Activated T-cell treated with anti-CD3 and anti-CD28 coated beads, Interleukin-2, amount 50 U/mL, for 1 hour (primary cell): ENCODE measurements at regions not wholly inside any gene's neighbourhood (a gene's known extent, or its start where the extent isn't known, plus 50 kb on each side); places are given as distances from the start of the nearest gene placed in this dataset.

Source experiments
- DNase-seq: peaks from one replicate; pipeline ENCODE4 v3.0.0-alpha.2; 2020

- no peak for DNase-seq
Observed at GRCh38 chr3:7915356-7915755, 586.3 kb upstream of the LMCD1 start.

DNA sequence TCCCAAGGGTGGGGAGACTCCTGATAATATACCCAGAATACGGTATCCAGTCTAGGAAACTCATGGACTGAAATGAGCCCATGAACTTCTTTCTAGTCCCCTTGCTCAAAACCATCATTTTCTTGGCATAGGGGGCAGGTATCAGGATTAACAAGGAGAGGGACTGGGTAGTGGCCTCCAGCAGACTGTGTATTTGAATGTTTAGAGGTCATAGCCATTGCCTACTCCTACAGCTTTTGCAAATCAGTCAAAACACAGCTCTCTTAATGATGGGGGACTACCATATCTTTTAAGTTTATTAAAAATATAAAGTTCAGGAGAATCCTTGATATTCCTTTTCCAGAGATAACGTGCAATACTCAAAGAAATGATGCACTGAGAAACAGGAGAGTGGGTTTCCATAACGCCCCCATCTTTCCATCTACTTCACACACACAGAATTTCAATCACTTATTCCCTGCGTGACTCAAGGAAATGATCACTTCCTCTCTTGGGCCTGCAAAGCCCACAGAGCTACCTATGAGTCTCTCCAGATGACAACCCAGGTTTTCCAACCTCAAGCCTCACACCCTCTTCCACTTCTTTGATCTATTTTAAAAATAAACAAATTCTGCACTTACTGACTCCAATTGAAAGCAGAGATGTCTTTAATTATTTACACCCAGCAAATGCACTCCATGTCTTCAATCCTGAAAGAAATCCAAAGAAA, 584.0 kb upstream of the LMCD1 start:
- DNase-seq, result no peak

DNA sequence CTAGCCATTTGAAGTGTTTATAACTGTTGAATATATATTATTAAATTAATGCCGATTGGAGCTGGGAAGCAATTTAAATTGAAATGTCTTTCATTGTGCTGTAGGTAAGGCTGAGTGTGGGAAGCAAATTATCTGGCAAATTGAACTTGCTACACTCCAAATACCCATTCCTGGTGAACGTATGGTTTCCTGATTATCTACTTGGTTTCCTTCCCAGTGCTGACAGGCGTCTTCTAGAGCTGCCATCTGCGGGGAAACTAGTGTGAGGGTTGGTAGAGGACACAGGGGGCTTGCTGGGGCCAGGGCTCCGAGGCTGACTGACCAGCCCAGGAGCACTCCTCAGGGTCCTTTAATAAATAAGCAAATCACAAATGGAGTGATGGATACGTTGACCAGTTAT, 581.4 kb upstream of the LMCD1 start:
- DNase-seq, result no peak

DNA sequence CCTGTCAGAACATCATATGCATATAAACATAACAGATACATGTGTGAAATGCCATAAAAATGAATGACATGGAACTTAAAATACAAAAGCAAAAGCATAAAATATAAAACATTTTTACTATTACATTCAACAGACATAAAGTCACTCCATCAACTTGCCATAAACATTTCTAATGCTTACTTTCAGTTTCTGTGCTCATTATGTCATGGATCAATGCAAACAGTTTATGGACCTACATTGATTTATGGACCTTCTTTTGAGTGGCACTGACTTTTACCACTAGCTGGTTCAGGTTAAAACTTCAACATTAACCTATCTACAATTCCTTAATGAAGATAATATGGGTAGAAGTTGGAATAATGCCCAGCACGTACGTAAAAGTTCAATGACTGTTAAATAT, 577.4 kb upstream of the LMCD1 start:
- no peak for DNase-seq

DNA sequence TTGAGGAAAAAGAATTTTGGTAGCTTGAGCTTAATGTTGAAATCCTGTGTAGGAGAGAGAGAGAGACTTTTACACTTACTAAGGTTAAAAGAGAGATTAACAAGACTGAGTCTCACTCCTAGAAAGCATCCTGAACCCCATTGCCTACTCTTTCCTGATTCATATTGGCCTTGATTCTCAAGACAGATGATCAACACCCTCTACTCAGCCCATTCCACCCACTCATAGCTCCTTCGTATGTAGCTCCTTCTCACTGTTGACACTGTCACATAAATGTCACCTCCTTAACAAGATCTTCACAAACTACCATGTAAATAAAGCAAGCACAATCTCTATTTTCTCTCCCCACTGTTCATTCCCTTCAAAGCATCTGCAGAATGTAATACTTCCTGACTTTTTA, 574.6 kb upstream of the LMCD1 start:
- no peak for DNase-seq

GRCh38 chr3:7927864-7928263, 573.8 kb upstream of the LMCD1 start:
- no peak for DNase-seq

- no peak for DNase-seq
Observed at GRCh38 chr3:7929319-7929889, 572.2 kb upstream of the LMCD1 start.

DNA sequence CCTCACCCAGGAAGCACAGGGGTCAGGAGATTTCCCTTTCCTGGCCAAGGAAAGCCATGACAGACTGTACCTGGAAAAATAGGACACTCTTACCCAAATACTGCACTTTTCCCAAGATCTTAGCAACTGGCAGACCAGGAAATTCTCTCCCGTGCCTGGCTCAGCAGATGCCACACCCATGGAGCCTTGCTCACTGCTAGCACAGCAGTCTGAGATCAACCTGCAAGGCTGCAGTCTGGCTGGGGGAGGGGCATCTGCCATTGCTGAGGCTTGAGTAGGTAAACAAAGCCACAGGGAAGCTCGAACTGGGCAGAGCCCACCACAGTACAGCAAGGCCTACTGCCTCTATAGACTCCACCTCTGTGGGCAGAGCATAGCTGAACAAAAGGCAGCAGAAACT, 567.3 kb upstream of the LMCD1 start:
- DNase-seq, result no peak

- DNase-seq, result no peak
Observed at GRCh38 chr3:7947930-7948329, 553.7 kb upstream of the LMCD1 start.

- DNase-seq, result no peak
Observed at GRCh38 chr3:7950890-7951289, 550.7 kb upstream of the LMCD1 start.

DNA sequence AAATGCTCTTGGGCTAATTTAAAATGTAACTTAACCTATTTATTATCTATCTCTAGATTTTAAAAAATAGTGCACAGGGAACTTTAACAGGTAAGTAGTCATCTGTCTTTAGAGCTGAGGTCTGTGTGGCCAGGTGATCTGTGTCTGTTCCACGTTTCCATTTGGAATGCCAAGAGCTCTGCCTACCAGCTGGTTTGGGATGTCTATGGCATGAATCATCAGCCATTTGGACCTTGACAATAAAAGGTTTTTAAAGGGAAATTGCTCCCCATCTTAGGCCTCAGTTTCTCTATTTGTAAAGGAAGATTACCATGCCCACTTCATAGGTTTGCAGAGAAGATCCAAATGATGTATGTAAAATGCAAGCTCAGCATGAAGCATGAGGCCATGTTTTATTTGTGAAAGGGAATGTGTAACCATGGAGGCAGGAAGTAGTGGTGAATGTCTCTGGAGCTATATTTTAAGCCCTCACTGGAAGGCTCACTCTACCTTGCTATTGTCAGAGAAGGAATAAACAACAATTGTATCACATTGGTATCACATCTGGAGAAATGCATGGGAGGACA, 548.1 kb upstream of the LMCD1 start:
- no peak for DNase-seq

DNA sequence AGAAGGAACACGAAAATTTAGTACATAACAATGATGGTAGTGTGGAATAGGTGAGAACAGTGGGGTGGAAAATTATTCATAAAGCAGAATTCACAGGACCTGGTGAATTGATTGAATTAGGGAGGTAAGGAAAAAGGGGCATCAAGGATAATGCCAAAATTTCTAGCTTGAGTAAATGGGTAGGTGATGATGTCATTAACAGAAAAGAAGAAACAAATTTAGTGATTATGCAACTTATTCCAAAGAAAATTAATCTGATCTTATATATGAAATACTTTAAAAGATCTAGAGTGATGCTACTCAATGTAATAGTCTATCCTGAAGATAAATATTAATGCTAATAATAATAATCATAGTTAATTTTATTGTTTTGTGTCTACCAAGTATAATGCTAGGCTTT, 544.6 kb upstream of the LMCD1 start:
- no peak for DNase-seq

- no peak for DNase-seq
Observed at GRCh38 chr3:7959094-7959493, 542.5 kb upstream of the LMCD1 start.

DNA sequence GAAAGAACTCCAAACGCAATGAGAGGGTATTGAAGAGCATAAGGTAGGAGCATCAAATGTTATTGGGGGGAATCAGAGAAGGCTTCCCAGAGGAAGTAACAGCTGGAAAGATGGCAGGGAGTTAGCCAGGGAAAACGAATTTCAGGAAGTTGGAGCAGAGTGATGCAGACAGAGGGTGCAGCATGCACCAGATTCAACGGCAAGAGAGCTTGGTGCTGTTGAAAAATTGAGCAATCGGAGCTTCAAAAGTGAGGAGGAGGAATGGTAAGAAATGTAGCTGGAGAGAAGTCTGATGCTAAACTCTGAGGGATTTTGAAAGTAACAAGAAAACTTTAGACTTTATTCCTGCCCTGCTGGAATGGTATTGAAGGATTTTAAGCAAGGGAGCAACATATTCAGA, 541.0 kb upstream of the LMCD1 start:
- no peak for DNase-seq

GRCh38 chr3:7962301-7962700, 539.3 kb upstream of the LMCD1 start:
- DNase-seq, result no peak

- no peak for DNase-seq
Observed at GRCh38 chr3:7964899-7965298, 536.7 kb upstream of the LMCD1 start.

- no peak for DNase-seq
Observed at GRCh38 chr3:7973006-7973405, 528.6 kb upstream of the LMCD1 start.

- no peak for DNase-seq
Observed at GRCh38 chr3:7977245-7978086, 524.2 kb upstream of the LMCD1 start.

GRCh38 chr3:7978087-7978422, 523.6 kb upstream of the LMCD1 start:
- no peak for DNase-seq

GRCh38 chr3:7982126-7982525, 519.5 kb upstream of the LMCD1 start:
- DNase-seq, result no peak

DNA sequence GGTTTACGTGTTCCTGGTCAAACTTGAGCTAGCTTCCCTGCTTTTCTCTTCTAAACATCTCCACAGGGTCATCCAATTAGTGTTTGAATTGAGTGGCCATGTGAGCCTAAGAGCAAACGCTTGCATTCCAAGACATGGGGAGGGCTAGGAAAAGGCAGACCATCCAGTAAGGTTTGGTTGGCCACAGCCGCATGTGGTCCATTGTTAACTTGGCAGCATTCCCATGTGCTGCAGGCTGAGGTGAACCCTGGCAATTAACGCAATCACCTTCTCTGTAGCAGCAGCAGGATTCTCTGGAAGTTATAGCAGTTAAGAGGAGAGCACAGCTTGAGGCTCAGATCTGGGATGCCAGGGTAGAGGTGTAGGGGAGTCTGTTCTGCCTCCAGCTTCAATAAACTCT, 502.2 kb upstream of the LMCD1 start:
- DNase-seq, result no peak

DNA sequence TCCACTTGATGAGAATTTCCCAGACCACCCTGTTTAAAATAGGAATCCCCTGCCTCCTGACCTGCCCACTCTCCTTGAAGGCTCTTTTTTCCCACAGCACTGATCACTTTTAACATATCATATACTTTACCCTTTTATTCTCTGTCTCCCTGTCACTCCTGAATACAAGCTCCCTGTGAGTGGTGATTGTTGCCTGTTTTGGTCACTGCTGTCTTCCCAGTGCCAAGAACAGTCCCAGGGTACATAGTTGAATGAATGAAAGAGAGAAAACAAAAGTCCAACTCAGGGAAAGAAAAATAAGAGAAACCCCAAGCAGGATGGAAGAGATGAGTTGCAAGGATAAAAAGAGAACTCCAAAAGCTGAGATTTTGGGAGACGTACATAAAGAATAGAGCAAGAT, 500.3 kb upstream of the LMCD1 start:
- DNase-seq, result no peak

DNA sequence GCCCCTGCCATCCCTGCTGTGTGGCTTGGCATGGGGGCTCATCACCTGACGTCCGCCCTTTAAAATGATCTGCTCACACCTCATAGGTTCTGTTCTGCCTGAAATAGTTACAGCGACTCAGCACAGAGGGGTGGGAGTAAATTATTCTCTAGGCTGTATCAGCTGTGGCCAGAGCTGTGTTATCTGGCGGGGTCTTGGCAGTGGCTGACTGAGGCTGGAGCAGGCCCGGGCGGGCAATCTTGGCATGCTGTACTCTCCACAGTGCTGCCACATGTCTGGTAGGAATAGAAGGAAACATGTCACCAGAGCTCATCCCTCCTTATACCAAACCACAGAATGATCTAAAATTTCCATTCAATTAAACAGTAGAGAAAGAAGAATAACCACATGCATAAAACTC, 499.9 kb upstream of the LMCD1 start:
- no peak for DNase-seq

- no peak for DNase-seq
Observed at GRCh38 chr3:8011902-8012301, 489.7 kb upstream of the LMCD1 start.
